Activated T-helper 2 cell treated with anti-CD3 and anti-CD28 coated beads, Interferon-gamma antibody, Interleukin-2, Interleukin-4, amounts not matched to agents 10 μg/mL and 5 μg/mL and 100 μg/mL, durations not matched to agents 14 hours and 24 hours and 36 hours (primary cell): ENCODE measurements at regions not wholly inside any gene's neighbourhood (a gene's known extent, or its start where the extent isn't known, plus 50 kb on each side); places are given as distances from the start of the nearest gene placed in this dataset.

Experiments used
- DNase-seq: peaks from one replicate; pipeline ENCODE4 v3.0.0; 2021; ENCODE audit warnings: low spot score
- H3K27ac Mint-ChIP-seq: one replicate; pipeline ENCODE4 v1.8.0; 2021; ENCODE audit warnings: mixed read lengths
- H3K27me3 Mint-ChIP-seq: one replicate; pipeline ENCODE4 v1.8.0; 2021; ENCODE audit warnings: low read depth, mixed read lengths
- H3K36me3 Mint-ChIP-seq: one replicate; pipeline ENCODE4 v1.8.0; 2021; ENCODE audit warnings: low read depth, mixed read lengths
- H3K4me1 Mint-ChIP-seq: one replicate; pipeline ENCODE4 v1.8.0; 2021; ENCODE audit warnings: low read depth, mixed read lengths
- H3K4me3 Mint-ChIP-seq: one replicate; pipeline ENCODE4 v1.8.0; 2021; ENCODE audit warnings: low read depth, mild to moderate bottlenecking, moderate library complexity, mixed read lengths
- H3K9me3 Mint-ChIP-seq: one replicate; pipeline ENCODE4 v1.8.0; 2021; ENCODE audit warnings: mixed read lengths
- intact Hi-C: fragments of 100-400 bp; cut with micrococcal nuclease; formaldehyde crosslinking; loops from one replicate; pipeline ENCODE4 v1.15.1; 2023

- H3K4me1 Mint-ChIP-seq: no peaks in the 10 kb centered on the region
- no peaks in the 10 kb centered on the region for H3K9me3 Mint-ChIP-seq
- intact Hi-C loops: no loop called here
- no peaks in the 10 kb centered on the region for H3K27me3 Mint-ChIP-seq
- DNase-seq: no peak
- no peak overlapping the region for H3K4me3 Mint-ChIP-seq
- H3K27ac Mint-ChIP-seq: no peak overlapping the region
- no peaks in the 10 kb centered on the region for H3K36me3 Mint-ChIP-seq
Observed at GRCh38 chr2:14937336-14937735, 304.8 kb downstream of the LRATD1 start.

GRCh38 chr2:14941151-14941631, 308.7 kb downstream of the LRATD1 start:
- Mint-ChIP-seq H3K4me1 (no peaks in the 10 kb centered on the region), H3K27ac (no peak overlapping the region), H3K9me3 (no peaks in the 10 kb centered on the region), H3K27me3 (no peaks in the 10 kb centered on the region), H3K36me3 (no peaks in the 10 kb centered on the region), H3K4me3 (no peak overlapping the region)
- intact Hi-C loops: no loop called here
- no peak for DNase-seq

GRCh38 chr2:14942987-14943386, 310.5 kb downstream of the LRATD1 start:
- H3K4me3 Mint-ChIP-seq: no peak overlapping the region

GRCh38 chr2:14944562-14945346, 312.2 kb downstream of the LRATD1 start:
- Mint-ChIP-seq H3K27ac (no peak overlapping the region), H3K27me3 (no peaks in the 10 kb centered on the region), H3K4me1 (no peaks in the 10 kb centered on the region), H3K36me3 (no peaks in the 10 kb centered on the region), H3K9me3 (no peaks in the 10 kb centered on the region), H3K4me3 (no peak overlapping the region)
- intact Hi-C loops: no loop called here
- DNase-seq: no peak

More at GRCh38 chr2:14942987-14943386, 310.5 kb downstream of the LRATD1 start:
- H3K9me3 Mint-ChIP-seq: no peaks in the 10 kb centered on the region
- DNase-seq: no peak
- H3K27me3 Mint-ChIP-seq: no peaks in the 10 kb centered on the region
- intact Hi-C loops: no loop called here
- H3K4me1 Mint-ChIP-seq: no peaks in the 10 kb centered on the region
- no peak overlapping the region for H3K27ac Mint-ChIP-seq
- no peaks in the 10 kb centered on the region for H3K36me3 Mint-ChIP-seq

- H3K4me1 Mint-ChIP-seq: no peaks in the 10 kb centered on the region
- no peak overlapping the region for H3K27ac Mint-ChIP-seq
- intact Hi-C loops: no loop called here
- H3K4me3 Mint-ChIP-seq: no peak overlapping the region
- no peak for DNase-seq
- H3K36me3 Mint-ChIP-seq: no peaks in the 10 kb centered on the region
- H3K27me3 Mint-ChIP-seq: no peaks in the 10 kb centered on the region
- peaks cover 7% of the 10 kb centered on the region for H3K9me3 Mint-ChIP-seq
Observed at GRCh38 chr2:14951569-14952285, 319.2 kb downstream of the LRATD1 start.

GRCh38 chr2:14952400-14952963, 320.0 kb downstream of the LRATD1 start:
- Mint-ChIP-seq H3K9me3 (peaks cover 9% of the 10 kb centered on the region), H3K27me3 (no peaks in the 10 kb centered on the region), H3K4me3 (no peak overlapping the region), H3K36me3 (no peaks in the 10 kb centered on the region), H3K27ac (no peak overlapping the region), H3K4me1 (no peaks in the 10 kb centered on the region)
- intact Hi-C loops: no loop called here
- DNase-seq: no peak

GRCh38 chr2:14960686-14961324, 328.3 kb downstream of the LRATD1 start:
- no peak for DNase-seq
- H3K27me3 Mint-ChIP-seq: peaks cover under 1% of the 10 kb centered on the region
- no peak overlapping the region for H3K27ac Mint-ChIP-seq
- intact Hi-C loops: no loop called here
- no peaks in the 10 kb centered on the region for H3K36me3 Mint-ChIP-seq
- H3K4me3 Mint-ChIP-seq: no peak overlapping the region
- no peaks in the 10 kb centered on the region for H3K4me1 Mint-ChIP-seq
- peaks cover 11% of the 10 kb centered on the region for H3K9me3 Mint-ChIP-seq

- peaks cover 2% of the 10 kb centered on the region for H3K27me3 Mint-ChIP-seq
- H3K4me1 Mint-ChIP-seq: no peaks in the 10 kb centered on the region
- no peaks in the 10 kb centered on the region for H3K9me3 Mint-ChIP-seq
- H3K27ac Mint-ChIP-seq: no peak overlapping the region
- H3K4me3 Mint-ChIP-seq: no peak overlapping the region
- no peaks in the 10 kb centered on the region for H3K36me3 Mint-ChIP-seq
- intact Hi-C loops: no loop called here
- no peak for DNase-seq
Observed at GRCh38 chr2:14967729-14968128, 335.2 kb downstream of the LRATD1 start.

GRCh38 chr2:14975381-14975780, 342.9 kb downstream of the LRATD1 start:
- H3K9me3 Mint-ChIP-seq: no peaks in the 10 kb centered on the region
- no peak overlapping the region for H3K27ac Mint-ChIP-seq
- intact Hi-C loops: no loop called here
- H3K4me3 Mint-ChIP-seq: no peak overlapping the region
- DNase-seq: no peak
- no peaks in the 10 kb centered on the region for H3K27me3 Mint-ChIP-seq
- peaks cover 2% of the 10 kb centered on the region for H3K4me1 Mint-ChIP-seq
- no peaks in the 10 kb centered on the region for H3K36me3 Mint-ChIP-seq

GRCh38 chr2:14977021-14977420, 344.5 kb downstream of the LRATD1 start:
- Mint-ChIP-seq H3K4me1 (peaks cover 2% of the 10 kb centered on the region), H3K27me3 (no peaks in the 10 kb centered on the region), H3K4me3 (no peak overlapping the region), H3K9me3 (no peaks in the 10 kb centered on the region), H3K36me3 (no peaks in the 10 kb centered on the region), H3K27ac (no peak overlapping the region)
- no peak for DNase-seq
- intact Hi-C loops: no loop called here

- no peaks in the 10 kb centered on the region for H3K9me3 Mint-ChIP-seq
- no peaks in the 10 kb centered on the region for H3K36me3 Mint-ChIP-seq
- intact Hi-C loops: no loop called here
- no peak for DNase-seq
- no peak overlapping the region for H3K4me3 Mint-ChIP-seq
- no peaks in the 10 kb centered on the region for H3K27me3 Mint-ChIP-seq
- peaks cover 2% of the 10 kb centered on the region for H3K4me1 Mint-ChIP-seq
- H3K27ac Mint-ChIP-seq: no peak overlapping the region
Observed at GRCh38 chr2:14978845-14979244, 346.3 kb downstream of the LRATD1 start.

- intact Hi-C loops: no loop called here
- peaks cover 2% of the 10 kb centered on the region for H3K4me1 Mint-ChIP-seq
- H3K27ac Mint-ChIP-seq: no peak overlapping the region
Observed at GRCh38 chr2:14982790-14983189, 350.3 kb downstream of the LRATD1 start.

GRCh38 chr2:14988600-14988999, 356.1 kb downstream of the LRATD1 start:
- no peaks in the 10 kb centered on the region for H3K4me1 Mint-ChIP-seq
- H3K4me3 Mint-ChIP-seq: no peak overlapping the region
- peaks cover 16% of the 10 kb centered on the region for H3K27me3 Mint-ChIP-seq
- intact Hi-C loops: no loop called here
- no peaks in the 10 kb centered on the region for H3K36me3 Mint-ChIP-seq
- DNase-seq: no peak
- no peak overlapping the region for H3K27ac Mint-ChIP-seq
- H3K9me3 Mint-ChIP-seq: no peaks in the 10 kb centered on the region

More at GRCh38 chr2:14982790-14983189, 350.3 kb downstream of the LRATD1 start:
- no peak for DNase-seq
- no peaks in the 10 kb centered on the region for H3K9me3 Mint-ChIP-seq
- peaks cover 9% of the 10 kb centered on the region for H3K27me3 Mint-ChIP-seq
- H3K4me3 Mint-ChIP-seq: no peak overlapping the region
- no peaks in the 10 kb centered on the region for H3K36me3 Mint-ChIP-seq
